HepG2 (cell line): ENCODE measurements at regions not wholly inside any gene's neighbourhood (a gene's known extent, or its start where the extent isn't known, plus 50 kb on each side); places are given as distances from the start of the nearest gene placed in this dataset.

Source experiments
- BRCA1 ChIP-seq: sonication (generic); formaldehyde crosslinking; IDR thresholded peaks from 2 replicates; pipeline ENCODE4 v1.4.0; 2020; ENCODE audit warnings: missing genetic modification reagents
- CBX5 ChIP-seq: sonication (generic); formaldehyde crosslinking; IDR thresholded peaks from 2 replicates; pipeline ENCODE4 v1.4.0; 2020; ENCODE audit warnings: missing genetic modification reagents, borderline replicate concordance
- CTCF ChIP-seq: sonication (generic); formaldehyde crosslinking; IDR thresholded peaks from 2 replicates; pipeline ENCODE4 v1.5.0; 2020; ENCODE audit warnings: mild to moderate bottlenecking, missing genetic modification reagents, moderate library complexity
- RNF2 ChIP-seq: fragments of 450-650 bp; conservative IDR thresholded peaks from 2 replicates; pipeline ENCODE4 v1.6.1; 2016; ENCODE audit warnings: low read depth
- ZNF251 ChIP-seq: sonication (generic); formaldehyde crosslinking; IDR thresholded peaks from 2 replicates; pipeline ENCODE4 v1.9.0; 2021; ENCODE audit warnings: mild to moderate bottlenecking, missing genetic modification reagents
- ZNF296 ChIP-seq: sonication (generic); formaldehyde crosslinking; conservative IDR thresholded peaks from 2 replicates; pipeline ENCODE4 v1.5.0; 2020; ENCODE audit warnings: mild to moderate bottlenecking, missing genetic modification reagents
- ZNF501 ChIP-seq: sonication (generic); formaldehyde crosslinking; IDR thresholded peaks from 2 replicates; pipeline ENCODE4 v1.5.1; 2020; ENCODE audit warnings: mild to moderate bottlenecking, moderate library complexity, missing genetic modification reagents
- TF ChIP-seq, protein P1 (sequence below): sonication (generic); formaldehyde crosslinking; IDR thresholded peaks from 2 replicates; pipeline ENCODE4 v1.5.0; 2020; ENCODE audit warnings: missing genetic modification reagents
- TF ChIP-seq, protein P2 (sequence below): IDR thresholded peaks from 2 replicates; pipeline ENCODE4 v1.6.1; 2016

- no peak for TF ChIP-seq ZNF501
- no peak for TF ChIP-seq CTCF (CRISPR knock-in tag)
- TF ChIP-seq, protein P1, sequence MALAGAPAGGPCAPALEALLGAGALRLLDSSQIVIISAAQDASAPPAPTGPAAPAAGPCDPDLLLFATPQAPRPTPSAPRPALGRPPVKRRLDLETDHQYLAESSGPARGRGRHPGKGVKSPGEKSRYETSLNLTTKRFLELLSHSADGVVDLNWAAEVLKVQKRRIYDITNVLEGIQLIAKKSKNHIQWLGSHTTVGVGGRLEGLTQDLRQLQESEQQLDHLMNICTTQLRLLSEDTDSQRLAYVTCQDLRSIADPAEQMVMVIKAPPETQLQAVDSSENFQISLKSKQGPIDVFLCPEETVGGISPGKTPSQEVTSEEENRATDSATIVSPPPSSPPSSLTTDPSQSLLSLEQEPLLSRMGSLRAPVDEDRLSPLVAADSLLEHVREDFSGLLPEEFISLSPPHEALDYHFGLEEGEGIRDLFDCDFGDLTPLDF (CRISPR knock-in tag): no peak
- no peak for TF ChIP-seq RNF2
- TF ChIP-seq CBX5: no peak
- TF ChIP-seq ZNF251 (CRISPR knock-in tag): no peak
- TF ChIP-seq, protein P2, sequence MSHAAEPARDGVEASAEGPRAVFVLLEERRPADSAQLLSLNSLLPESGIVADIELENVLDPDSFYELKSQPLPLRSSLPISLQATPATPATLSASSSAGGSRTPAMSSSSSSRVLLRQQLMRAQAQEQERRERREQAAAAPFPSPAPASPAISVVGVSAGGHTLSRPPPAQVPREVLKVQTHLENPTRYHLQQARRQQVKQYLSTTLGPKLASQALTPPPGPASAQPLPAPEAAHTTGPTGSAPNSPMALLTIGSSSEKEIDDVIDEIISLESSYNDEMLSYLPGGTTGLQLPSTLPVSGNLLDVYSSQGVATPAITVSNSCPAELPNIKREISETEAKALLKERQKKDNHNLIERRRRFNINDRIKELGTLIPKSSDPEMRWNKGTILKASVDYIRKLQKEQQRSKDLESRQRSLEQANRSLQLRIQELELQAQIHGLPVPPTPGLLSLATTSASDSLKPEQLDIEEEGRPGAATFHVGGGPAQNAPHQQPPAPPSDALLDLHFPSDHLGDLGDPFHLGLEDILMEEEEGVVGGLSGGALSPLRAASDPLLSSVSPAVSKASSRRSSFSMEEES (CRISPR knock-in tag): no peak
- no peak for TF ChIP-seq ZNF296 (CRISPR knock-in tag)
- no peak for TF ChIP-seq BRCA1 (CRISPR knock-in tag)
Measured at GRCh38 chr10:10307036-10307435, 710.6 kb upstream of the CELF2 start.
